GM21381 (cell line): ENCODE measurements at regions not wholly inside any gene's neighbourhood (a gene's known extent, or its start where the extent isn't known, plus 50 kb on each side); places are given as distances from the start of the nearest gene placed in this dataset.
"Not testable (repeated sequence)": the region's sequence is repeated elsewhere in the genome, so short reads cannot be mapped to it uniquely, and the experiment has no call there.

Source experiments
- ATAC-seq: cut with Tn5 transposase; IDR thresholded peaks from one replicate; pipeline ENCODE4 v1.9.1; 2021; ENCODE audit warnings: mild to moderate bottlenecking, moderate library complexity; ENCODE audit not compliant: unreplicated experiment

DNA sequence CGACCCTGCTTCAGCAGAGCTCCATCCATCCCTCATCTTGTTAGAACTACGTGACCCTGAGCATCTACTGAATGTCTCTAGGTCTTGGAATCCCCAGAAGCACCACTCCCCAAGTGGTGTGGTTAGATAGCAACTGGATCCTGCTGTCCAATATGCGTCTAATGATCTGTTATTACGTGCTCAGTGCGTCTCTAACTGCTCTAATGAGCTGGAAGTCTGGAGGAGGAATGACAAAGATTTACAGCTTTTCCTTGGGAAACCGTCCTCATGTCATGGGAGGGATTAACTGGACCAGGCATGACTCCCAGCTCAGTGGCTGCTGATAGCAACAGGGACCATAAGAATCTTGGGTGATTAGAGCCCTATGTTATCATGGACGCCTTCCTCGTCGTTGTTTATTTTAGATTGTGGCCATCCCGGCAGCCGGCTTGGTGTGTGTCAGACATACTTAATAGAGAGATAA, 150.9 kb downstream of the HS3ST3B1 start:
- ATAC-seq, result no peak

DNA sequence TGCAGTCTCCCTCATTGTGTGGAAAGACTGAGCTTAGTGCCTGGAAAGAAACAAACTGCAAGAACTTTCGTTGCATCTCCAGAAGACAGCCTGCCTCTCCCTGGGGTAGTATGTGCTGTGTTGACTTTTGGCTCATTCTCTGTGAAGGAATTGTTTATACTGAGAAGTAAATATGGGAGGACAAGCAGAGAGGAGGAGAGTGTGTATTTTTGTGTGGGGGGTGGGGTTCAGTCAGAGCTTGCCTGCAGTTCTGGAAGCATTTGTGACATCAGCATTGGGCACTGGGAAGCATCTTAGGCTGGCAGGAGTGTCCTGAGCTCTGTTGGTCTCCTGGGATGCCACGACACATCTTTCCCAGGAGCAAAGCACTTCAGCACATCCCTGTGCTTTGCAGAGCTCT, 147.9 kb downstream of the HS3ST3B1 start:
- no peak for ATAC-seq

DNA sequence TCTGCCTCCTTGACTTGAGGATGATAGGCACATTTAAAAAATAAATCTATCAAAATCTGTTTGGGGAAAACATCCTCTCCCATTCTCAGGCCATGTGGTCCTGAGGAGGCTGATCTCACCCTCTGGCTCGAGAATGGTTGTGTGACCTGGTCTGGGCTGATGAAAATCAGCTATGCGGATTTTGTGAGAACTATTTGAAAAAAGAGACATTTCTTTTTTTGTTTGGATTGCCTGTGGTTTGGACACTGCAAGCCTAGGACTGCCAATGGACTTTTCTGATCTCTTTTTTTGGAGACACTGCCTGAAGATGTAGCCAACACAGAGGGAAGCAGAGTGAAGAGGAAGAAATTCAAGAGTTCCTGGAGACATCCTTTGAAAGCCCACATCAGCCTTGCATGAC, 145.9 kb downstream of the HS3ST3B1 start:
- no peak for ATAC-seq

DNA sequence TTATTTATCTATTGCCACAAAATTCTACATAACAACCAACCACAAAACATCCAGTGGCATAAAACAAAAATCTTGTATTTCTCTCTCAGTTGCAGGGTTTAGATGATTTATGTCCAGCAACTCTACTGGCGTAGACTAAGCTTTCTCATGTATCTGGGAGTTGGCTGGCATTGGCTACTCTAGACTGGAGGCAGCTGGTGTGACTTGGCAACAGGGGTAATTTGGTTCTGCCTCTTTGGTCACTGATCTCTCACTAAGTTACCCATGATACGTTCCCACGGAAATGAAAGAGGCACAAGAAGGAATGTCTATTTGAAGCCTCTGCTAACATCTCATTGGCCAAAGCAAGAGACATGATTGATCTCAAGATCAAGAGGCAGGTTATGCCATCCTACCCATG, 144.0 kb downstream of the HS3ST3B1 start:
- ATAC-seq, result no peak

DNA sequence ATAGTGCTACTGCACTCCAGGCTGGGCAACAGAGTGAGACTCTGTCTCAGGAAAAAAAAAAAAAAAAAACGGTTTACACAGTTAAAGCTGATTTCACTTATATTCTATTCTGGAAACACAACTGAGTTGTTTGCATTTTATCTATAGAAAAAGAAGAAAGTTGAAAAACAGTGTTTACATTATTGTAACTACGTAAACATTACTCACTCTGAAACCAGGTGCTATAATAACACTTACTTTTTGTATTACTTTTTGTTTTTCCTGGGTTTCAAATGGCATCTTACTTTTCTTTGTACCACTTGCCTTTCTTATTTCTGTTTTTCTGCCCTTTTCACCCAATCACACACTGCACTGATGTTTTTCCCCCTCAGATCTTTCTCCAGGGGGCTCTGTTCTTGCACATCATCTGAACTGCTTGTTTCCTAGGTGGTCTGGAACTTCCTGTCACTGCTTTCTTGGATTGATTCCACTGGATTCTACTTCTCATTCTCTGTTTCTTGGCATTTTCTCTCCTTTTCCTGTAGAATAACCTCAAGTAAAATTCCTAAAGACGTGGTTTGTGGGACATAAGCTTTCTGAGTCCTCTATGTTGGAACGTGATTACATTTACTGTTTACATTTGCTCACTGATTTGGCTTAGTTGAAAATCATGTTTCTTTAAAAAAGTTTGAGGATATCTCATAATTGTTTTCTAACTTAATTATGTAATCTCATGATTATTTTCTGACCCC, 142.1 kb downstream of the HS3ST3B1 start:
- no peak for ATAC-seq

DNA sequence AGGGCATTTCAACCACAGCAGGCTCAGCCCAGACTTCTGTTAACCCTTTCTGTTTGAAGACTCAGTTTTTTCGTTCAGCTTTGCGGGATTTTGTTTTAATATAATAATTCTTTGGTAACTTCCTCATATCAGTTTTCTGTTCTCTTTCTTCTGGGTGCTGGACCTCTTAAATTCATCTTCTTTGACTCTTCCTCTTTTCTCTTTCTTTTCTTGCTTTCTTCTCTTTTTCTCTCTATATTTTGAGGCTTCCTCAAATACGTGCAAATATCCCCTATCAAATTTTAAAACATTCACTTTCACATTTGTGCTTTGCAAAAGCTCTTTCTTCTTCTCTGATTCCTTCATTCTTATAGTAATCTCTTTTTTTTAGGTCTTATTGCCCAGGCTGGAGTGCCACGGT, 136.3 kb downstream of the HS3ST3B1 start:
- no peak for ATAC-seq

DNA sequence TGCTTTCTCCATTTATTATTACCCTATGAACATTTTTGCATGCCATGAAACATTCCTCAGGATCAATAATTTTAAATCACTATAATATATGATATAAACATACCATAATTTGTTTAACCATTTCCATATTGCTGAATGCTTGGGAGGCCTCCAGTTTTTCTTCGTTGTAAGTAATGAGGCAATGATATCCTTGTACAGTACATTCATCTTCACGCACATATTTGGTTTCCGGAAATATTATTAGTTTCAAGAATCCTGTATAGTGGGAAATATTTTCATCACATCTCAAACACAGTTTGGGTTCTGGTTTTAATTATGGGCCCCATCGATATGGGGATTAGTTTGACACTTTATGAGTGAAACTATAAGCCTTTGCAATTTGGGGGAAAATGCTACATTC, 135.4 kb downstream of the HS3ST3B1 start:
- no peak for ATAC-seq

DNA sequence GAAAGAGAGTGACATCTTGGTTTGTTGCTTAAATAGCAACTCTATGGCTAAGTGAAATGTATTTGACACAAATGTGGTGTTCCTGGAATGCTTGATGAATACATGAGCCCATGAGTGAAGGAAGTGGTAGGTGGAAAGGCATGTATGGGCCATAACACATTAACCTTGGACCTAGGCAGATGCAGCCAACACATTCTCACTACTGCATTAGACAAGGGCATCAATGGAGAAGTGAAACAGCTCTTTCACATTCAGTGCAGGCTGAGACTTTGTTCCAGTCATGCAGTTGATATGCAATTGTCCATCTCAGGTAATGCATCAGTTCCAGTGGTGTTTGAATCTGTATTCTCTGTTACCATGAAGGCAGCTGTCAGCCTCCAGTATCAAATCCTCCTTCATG, 133.6 kb downstream of the HS3ST3B1 start:
- peak; percentile 78 for ATAC-seq

DNA sequence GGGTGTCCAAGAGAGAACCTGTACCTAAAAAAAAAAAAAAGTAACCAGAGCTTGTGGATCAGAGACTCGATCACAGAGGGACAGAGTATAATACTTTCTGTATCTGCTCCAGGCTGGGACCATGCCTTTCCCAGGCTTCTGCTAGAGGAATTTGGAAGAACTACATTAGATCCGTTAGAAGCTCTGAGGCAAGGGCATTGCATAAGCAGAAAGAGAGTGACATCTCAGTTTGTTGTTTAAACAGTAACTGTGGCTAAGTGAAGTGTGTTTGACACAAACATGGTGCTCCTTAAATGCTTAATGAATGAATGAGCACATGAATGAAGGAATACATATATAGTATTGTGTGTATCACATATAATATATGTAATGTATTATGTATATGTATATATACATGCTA, 131.2 kb downstream of the HS3ST3B1 start:
- ATAC-seq, result no peak

DNA sequence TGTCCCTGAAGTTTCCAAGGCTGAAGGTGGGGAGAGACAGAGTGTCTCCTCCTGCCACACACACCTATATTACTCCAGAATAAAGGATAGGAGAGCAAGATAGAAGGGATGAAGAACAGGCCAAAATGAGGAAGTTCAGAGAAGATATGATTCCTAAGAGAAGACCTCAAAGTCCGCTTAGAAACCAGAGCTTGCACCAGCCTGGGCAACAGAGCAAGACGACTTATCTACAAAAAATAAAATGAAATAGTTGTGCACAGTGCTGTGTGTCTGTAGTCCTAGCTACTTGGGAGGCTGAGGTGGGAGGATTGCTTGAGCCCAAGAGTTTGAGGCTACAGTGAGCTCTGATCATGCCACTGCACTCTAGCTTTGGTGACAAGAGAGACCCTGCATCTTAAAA, 128.2 kb downstream of the HS3ST3B1 start:
- ATAC-seq, result no peak

DNA sequence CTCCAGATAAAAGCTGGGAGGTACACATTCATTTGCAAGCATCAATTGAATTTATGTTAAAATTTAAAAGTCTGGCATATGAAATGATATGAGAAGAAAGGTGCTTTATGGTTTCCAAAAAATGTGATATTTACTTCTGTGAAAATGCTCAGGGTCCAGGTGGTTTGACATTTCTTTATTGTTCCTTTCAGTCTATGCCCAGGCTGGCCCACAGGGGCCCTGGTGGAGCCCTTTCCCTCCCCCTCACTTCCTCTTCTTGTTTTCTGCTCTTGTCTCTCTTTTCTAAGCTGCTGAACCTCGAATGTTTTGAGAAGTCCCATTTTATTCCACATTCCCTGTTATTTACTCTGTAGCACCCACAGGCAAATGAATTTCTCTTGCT, 127.8 kb downstream of the HS3ST3B1 start:
- ATAC-seq, result no peak

DNA sequence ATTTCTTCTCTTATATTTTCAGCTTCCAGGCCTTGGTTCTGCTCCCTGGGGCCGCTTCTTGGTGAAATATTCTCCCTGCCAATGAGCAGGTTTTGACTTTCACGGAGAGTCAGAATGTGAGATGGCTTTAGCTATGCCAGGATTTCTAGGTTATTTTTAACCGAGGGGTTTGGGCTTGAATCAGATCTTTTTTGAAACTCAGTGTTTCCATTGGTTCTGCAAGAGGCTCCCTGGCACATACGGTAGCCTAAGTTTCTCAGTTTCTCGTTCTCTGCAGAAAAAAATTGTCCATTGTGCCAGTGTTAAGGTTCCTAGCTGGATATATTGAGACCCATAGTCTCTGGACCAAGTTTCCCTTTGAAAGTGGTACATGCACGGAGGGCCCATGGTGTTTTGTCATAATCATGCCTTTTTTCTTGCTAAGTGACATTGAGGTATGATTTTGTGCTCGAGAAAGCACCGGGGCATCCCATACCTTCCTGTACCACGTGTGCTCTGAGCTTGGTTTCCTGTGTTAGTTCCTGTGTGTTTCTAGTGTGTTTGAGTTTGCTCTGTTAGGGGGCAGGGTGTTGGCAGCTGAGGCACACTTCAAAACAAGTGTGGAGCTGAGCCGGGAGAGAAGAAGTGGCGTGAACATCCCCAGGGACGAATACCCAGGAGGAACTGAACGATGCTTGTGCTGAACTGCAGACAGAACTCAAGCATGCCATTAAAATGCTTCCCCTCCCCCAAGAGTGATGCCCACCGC, 127.2 kb downstream of the HS3ST3B1 start:
- peak; percentile 83 for ATAC-seq

DNA sequence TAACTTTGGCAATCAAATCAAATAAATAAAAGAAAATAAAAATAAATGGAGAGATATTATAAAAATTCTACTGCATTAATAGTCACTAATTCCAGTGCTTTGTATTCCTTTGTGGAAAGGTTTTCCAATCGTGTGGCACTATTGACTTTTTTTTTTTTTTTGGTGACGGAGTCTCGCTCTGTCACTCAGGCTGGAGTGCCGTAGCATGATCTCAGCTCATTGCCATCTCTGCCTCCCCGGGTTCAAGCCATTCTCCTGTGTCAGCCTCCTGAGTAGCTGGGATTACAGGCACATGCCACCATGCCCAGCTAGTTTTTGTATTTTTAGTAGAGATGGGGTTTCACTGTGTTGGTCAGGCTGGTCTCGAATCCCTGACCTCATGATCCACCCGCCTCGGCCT, 122.3 kb downstream of the HS3ST3B1 start:
- not testable (repeated sequence) for ATAC-seq

DNA sequence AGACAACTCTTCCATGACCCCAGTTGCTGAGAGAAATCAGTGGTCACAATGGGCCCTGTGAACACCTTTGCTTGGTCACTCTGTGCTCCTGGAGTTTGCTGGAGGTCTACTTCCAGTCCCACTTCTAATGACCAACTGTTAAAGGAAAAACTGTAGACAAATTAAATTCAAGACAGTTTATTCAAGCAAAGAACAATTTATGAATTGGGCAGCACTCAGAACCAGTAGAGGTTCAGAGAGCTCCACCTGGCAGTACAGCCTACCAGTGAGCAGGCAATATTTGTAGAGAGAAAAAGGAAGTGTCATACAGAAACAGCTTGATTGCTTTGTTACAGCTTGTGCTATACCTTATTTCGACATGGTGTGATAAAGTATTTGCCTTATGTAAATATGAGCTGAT, 116.5 kb downstream of the HS3ST3B1 start:
- ATAC-seq, result no peak

DNA sequence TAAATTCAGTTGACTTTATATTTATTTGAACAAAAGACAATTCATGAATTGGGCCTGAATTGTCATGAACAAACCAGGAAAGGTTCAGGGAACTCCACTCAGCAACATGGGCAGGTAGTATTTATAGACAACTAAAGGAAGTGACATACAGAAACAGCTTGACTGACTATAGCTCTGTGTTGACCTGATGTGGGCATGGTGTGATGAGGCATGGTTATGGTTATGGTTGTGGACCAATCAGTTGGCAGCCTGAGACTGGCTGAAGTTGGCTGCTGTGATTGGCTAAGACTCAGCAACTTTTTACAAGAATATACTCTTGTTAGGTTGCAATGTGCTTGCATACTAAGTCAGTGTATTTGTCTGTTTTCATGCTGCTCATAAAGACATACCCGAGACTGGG, 108.4 kb downstream of the HS3ST3B1 start:
- ATAC-seq, result no peak

DNA sequence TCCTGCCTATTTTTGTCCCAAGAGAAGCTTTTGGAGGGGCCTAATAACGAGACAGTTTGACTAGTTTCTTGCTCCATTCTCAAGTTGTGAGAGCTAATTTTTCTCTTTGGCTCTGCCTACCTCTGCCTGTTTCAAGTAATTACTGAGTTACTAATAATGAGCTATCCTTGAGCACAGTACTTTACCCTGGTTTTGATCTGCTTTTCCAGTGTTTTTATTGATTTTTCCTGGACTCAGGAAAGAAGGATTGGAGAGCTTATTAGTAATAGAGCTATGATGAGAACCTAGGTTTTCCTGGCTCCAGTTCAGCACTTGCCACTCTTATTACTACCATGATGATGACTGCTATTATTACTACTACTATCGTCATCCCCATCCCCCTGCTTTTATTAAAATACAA, 106.7 kb downstream of the HS3ST3B1 start:
- ATAC-seq, result no peak

DNA sequence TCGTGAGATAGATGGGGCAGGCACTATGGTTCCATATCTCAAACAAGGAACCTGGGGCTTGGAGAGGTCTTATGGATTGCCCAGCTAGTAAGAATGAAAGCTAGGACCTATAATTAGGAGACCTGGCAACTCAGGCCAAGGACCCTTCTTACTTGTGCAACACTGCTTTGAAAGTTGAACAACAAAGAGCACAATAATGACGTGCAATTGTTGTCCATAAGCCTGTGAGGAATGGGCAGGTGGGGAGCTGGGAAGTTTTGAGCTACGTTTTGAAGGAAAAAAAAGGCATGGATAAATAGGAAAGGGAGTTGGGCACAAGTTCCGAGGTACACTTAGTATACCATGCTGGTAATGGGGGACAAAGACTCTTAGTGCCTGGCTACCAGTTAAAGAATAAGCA, 104.3 kb downstream of the HS3ST3B1 start:
- ATAC-seq, result no peak
